ENCODE measurements at regions not wholly inside any gene's neighbourhood (a gene's known extent, or its start where the extent isn't known, plus 50 kb on each side); places are given as distances from the start of the nearest gene placed in this dataset.
A peak's percentile ranks its signal among the peaks of the same experiment; 100 is the strongest.
"Not testable (repeated sequence)": the region's sequence is repeated elsewhere in the genome, so short reads cannot be mapped to it uniquely, and the experiment has no call there.

- no peak for DNase-seq
These were observed 143.6 kb upstream of the ZNF184 start for GRCh38 chr6:27616328-27617045.

- DNase-seq, result no peak
These were observed 138.5 kb upstream of the ZNF184 start for GRCh38 chr6:27611451-27611850.

GRCh38 chr6:27608916-27609883, 136.3 kb upstream of the ZNF184 start:
- DNase-seq, result no peak

GRCh38 chr6:27605401-27606342, 132.8 kb upstream of the ZNF184 start:
- DNase-seq, result no peak

- no peak for DNase-seq
These were observed 132.1 kb upstream of the ZNF184 start for GRCh38 chr6:27604986-27605385.

GRCh38 chr6:27601668-27602254, 128.9 kb upstream of the ZNF184 start:
- DNase-seq, result no peak

GRCh38 chr6:27599859-27600532, 127.1 kb upstream of the ZNF184 start:
- DNase-seq, result no peak

GRCh38 chr6:27597031-27597567, 124.2 kb upstream of the ZNF184 start:
- DNase-seq, result not testable (repeated sequence)

GRCh38 chr6:27593861-27594260, 121.0 kb upstream of the ZNF184 start:
- DNase-seq, result no peak

GRCh38 chr6:27593200-27593818, 120.4 kb upstream of the ZNF184 start:
- DNase-seq, result no peak

GRCh38 chr6:27592481-27593199, 119.7 kb upstream of the ZNF184 start:
- DNase-seq, result no peak

GRCh38 chr6:27591699-27592480, 119.0 kb upstream of the ZNF184 start:
- no peak for DNase-seq

GRCh38 chr6:27585316-27585715, 112.4 kb upstream of the ZNF184 start:
- DNase-seq, result not testable (repeated sequence)

GRCh38 chr6:27584326-27584725, 111.4 kb upstream of the ZNF184 start:
- DNase-seq, result no peak

GRCh38 chr6:27582928-27583725, 110.2 kb upstream of the ZNF184 start:
- DNase-seq, result peak; percentile 66

- DNase-seq, result no peak
These were observed 107.1 kb upstream of the ZNF184 start for GRCh38 chr6:27579973-27580372.

- DNase-seq, result no peak
These were observed 105.0 kb upstream of the ZNF184 start for GRCh38 chr6:27577922-27578321.

- DNase-seq, result no peak
These were observed 102.9 kb upstream of the ZNF184 start for GRCh38 chr6:27575594-27576361.
